ENCODE measurements at regions not wholly inside any gene's neighbourhood (a gene's known extent, or its start where the extent isn't known, plus 50 kb on each side); places are given as distances from the start of the nearest gene placed in this dataset.

DNA sequence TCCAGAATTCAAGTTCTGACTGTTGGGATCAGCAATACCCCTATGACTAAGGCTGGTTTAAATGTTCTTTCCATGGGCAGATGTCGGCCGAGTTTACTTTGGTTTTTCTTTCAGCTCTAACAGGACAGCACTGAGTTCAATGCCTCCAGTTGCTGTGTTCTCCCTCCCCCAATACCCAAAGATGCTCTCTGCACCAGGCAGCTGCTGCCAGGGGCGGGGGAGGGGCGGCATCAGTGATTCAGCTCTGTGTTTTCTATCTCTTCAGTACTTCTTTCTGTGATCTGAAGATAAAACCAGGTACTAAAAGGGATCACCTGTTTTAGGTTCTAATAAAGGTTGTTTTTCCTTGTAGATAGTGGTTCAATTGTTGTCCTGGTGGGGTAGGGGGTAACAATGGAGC lies 576.7 kb upstream of the POT1 start:
- Histone ChIP-seq H3K27ac (ENCODE audit: low read length) (no peak overlapping the region), H3K4me1 (ENCODE audit: control insufficient read depth, insufficient read depth, low read length) (no peaks in the 10 kb centered on the region), H3K27me3 (ENCODE audit: control insufficient read depth, insufficient read depth) (no peaks in the 10 kb centered on the region), H3K4me3 (ENCODE audit: low read length) (no peak overlapping the region), H3K9me3 (ENCODE audit: control insufficient read depth, low read length) (no peaks in the 10 kb centered on the region)
- DNase-seq (no peak), ATAC-seq (no peak)
- 60% methylated on average over 4 of the region's 4 CpGs for WGBS
- intact Hi-C loops (cut with DNase I), result no loop called here

DNA sequence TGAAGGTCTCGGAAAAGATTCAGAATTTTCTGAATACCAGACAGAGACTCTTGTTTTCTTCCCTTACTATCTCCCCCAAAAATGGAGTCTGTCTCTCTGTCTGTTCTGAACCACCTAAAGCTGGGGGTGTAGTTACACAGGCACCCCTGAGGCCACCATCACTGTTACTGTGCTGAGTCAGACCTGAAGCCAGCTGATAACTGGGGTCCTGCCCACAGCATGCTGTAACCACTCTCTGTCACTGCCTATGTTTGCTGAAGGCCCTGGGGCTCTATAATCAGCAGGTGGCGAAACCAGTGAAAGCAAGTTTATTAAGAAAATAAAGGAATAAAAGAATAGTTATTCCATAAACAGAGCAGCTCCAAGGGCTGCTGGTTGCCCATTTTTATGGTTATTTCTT lies 575.2 kb upstream of the POT1 start:
- Histone ChIP-seq H3K27me3 (ENCODE audit: control insufficient read depth, insufficient read depth) (no peaks in the 10 kb centered on the region), H3K9me3 (ENCODE audit: control insufficient read depth, low read length) (no peaks in the 10 kb centered on the region), H3K27ac (ENCODE audit: low read length) (no peak overlapping the region), H3K4me1 (ENCODE audit: control insufficient read depth, insufficient read depth, low read length) (no peaks in the 10 kb centered on the region), H3K4me3 (ENCODE audit: low read length) (no peak overlapping the region)
- 95% methylated on average over 2 of the region's 2 CpGs for WGBS
- no peak for ATAC-seq
- no peak for DNase-seq
- intact Hi-C loops (cut with DNase I), result no loop called here

DNA sequence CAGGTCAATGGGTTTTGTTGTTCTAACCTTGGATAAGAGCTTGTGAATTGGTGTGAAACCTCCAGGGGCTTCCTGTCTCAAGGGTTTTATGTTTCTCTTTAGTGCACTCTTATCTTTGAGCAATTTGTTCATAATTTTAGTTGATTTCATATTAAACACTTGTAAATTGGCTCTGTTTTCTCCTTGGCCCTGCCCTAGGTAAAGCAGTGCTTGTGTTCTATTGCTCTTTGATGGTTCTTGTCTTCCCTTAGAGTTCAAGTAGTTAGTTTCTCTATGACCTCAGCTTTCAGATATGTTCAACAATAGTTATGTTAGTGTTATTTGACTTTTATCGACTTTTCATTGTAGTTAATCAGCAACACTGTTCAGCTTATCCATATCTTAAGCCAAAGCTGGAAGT lies 566.4 kb upstream of the POT1 start:
- ATAC-seq, result no peak
- WGBS, result 62% methylated on average over 1 of the region's 1 CpG

DNA sequence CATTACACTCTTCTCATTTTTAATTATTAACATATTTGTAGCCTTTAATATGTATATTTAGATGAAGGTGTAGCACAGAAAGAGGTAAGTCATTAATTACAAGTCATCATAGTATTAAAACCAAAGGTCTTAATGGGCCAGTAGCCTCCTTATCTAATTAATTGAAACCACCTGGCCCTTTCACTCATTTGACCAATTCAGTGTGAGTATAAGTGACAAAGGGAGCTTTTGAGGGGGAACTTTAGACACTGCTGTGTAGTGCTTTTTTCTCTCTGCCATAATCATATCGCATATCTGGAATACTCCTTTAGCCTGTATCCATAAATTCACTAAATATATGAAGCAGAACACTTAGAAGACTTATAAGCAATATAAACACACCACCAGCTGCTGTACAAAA lies 562.9 kb upstream of the POT1 start:
- H3K27me3 ChIP-seq (ENCODE audit: control insufficient read depth, insufficient read depth), result no peaks in the 10 kb centered on the region
- intact Hi-C loops (cut with DNase I), result no loop called here
- no peak overlapping the region for H3K27ac ChIP-seq (ENCODE audit: low read length)
- H3K4me1 ChIP-seq (ENCODE audit: control insufficient read depth, insufficient read depth, low read length), result no peaks in the 10 kb centered on the region
- DNase-seq (no peak), ATAC-seq (no peak)
- WGBS, result 72% methylated on average over 1 of the region's 1 CpG
- no peak overlapping the region for H3K4me3 ChIP-seq (ENCODE audit: low read length)
- no peaks in the 10 kb centered on the region for H3K9me3 ChIP-seq (ENCODE audit: control insufficient read depth, low read length)

More for the DNA sequence above, 566.4 kb upstream of the POT1 start:
- Histone ChIP-seq H3K27ac (ENCODE audit: low read length) (no peak overlapping the region), H3K4me1 (ENCODE audit: control insufficient read depth, insufficient read depth, low read length) (no peaks in the 10 kb centered on the region), H3K4me3 (ENCODE audit: low read length) (no peak overlapping the region), H3K27me3 (ENCODE audit: control insufficient read depth, insufficient read depth) (no peaks in the 10 kb centered on the region), H3K9me3 (ENCODE audit: control insufficient read depth, low read length) (no peaks in the 10 kb centered on the region)
- DNase-seq, result no peak
- intact Hi-C loops (cut with DNase I), result no loop called here

DNA sequence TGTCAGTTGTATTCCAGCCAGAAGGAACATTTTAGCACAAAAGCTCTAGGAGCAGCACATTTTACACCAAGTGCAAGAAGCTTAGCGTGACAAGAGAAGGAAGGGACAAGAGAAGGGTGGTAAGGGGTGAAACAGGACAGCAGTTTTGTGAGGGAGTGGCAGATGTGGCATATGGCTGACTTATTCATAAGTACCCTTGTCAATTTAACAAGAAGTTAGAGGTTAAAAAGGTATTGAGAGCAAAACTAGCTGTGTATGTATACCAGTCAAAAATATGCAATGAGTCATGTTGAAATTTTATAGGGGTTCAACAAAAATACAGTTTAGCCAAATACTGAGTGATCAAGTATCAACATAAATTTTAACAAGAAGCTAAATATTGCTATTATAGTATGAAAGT lies 561.5 kb upstream of the POT1 start:
- intact Hi-C loops (cut with DNase I), result no loop called here
- Histone ChIP-seq H3K4me3 (ENCODE audit: low read length) (no peak overlapping the region), H3K4me1 (ENCODE audit: control insufficient read depth, insufficient read depth, low read length) (no peaks in the 10 kb centered on the region), H3K27ac (ENCODE audit: low read length) (no peak overlapping the region), H3K27me3 (ENCODE audit: control insufficient read depth, insufficient read depth) (no peaks in the 10 kb centered on the region), H3K9me3 (ENCODE audit: control insufficient read depth, low read length) (no peaks in the 10 kb centered on the region)
- WGBS, result 42% methylated on average over 1 of the region's 1 CpG
- DNase-seq (no peak), ATAC-seq (no peak)

DNA sequence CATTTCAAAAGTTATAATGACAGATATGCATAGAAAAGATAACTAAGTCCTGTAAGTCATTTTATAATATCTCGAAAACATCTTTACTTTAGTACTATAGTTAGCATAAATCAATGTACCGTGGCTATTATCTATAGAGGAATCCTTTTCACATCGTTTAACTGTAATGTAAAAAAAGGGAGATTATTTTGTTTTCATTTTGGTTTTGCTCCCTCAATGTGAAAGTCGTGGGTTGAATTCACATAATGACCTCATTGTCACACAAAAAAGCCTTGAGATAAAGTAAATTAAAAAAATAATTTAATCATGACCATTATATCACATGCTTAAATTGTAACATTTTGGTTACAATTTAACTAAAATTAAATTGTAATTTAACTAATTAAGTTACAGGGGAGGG lies 560.5 kb upstream of the POT1 start:
- Histone ChIP-seq H3K4me1 (ENCODE audit: control insufficient read depth, insufficient read depth, low read length) (no peaks in the 10 kb centered on the region), H3K4me3 (ENCODE audit: low read length) (no peak overlapping the region), H3K27ac (ENCODE audit: low read length) (no peak overlapping the region), H3K27me3 (ENCODE audit: control insufficient read depth, insufficient read depth) (no peaks in the 10 kb centered on the region), H3K9me3 (ENCODE audit: control insufficient read depth, low read length) (no peaks in the 10 kb centered on the region)
- ATAC-seq (no peak), DNase-seq (no peak)
- intact Hi-C loops (cut with DNase I), result no loop called here
- 65% methylated on average over 4 of the region's 4 CpGs for WGBS

DNA sequence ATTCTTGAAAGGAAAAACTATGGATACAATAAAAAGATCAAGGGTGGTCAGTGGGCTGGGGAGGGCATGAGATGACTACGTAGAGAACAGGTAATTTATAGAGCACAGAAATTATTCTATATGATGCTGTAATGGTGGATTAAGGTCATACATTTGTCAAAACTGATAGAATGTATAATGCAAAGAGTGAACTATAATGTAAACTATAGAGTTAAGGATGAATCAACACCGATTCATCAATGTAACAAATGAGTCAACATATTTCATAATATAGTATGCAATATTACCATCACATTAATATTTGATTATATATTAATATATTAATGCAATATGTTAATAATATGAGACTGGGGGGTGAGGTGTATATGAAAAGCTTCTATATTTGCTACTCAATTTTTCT lies 555.6 kb upstream of the POT1 start:
- no peaks in the 10 kb centered on the region for H3K9me3 ChIP-seq (ENCODE audit: control insufficient read depth, low read length)
- H3K4me1 ChIP-seq (ENCODE audit: control insufficient read depth, insufficient read depth, low read length), result no peaks in the 10 kb centered on the region
- 87% methylated on average over 2 of the region's 2 CpGs for WGBS
- no peak overlapping the region for H3K27ac ChIP-seq (ENCODE audit: low read length)
- no peak for ATAC-seq
- H3K4me3 ChIP-seq (ENCODE audit: low read length), result no peak overlapping the region
- DNase-seq, result no peak
- intact Hi-C loops (cut with DNase I), result no loop called here
- no peaks in the 10 kb centered on the region for H3K27me3 ChIP-seq (ENCODE audit: control insufficient read depth, insufficient read depth)

DNA sequence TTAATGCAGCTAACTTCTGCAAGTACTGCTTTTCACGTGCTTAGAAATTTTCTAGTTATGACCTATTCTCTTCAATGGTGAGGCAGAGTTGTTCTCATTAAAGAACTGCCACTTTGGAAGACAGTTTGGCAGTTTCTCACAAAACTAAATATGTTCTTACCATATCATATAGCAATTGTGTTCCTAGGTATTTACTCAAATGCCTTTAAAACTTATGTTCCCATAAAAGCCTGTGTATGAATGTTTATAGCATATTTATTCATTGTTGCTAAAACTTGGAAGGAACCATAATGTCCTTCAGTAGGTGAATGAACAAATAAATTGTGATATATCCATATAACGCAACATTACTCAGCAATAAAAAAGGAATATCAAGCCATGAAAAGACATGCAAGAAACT lies 555.1 kb upstream of the POT1 start:
- no peak for ATAC-seq
- H3K4me1 ChIP-seq (ENCODE audit: control insufficient read depth, insufficient read depth, low read length), result no peaks in the 10 kb centered on the region
- no peaks in the 10 kb centered on the region for H3K9me3 ChIP-seq (ENCODE audit: control insufficient read depth, low read length)
- no peak for DNase-seq
- no peaks in the 10 kb centered on the region for H3K27me3 ChIP-seq (ENCODE audit: control insufficient read depth, insufficient read depth)
- intact Hi-C loops (cut with DNase I), result no loop called here
- H3K27ac ChIP-seq (ENCODE audit: low read length), result no peak overlapping the region
- 85% methylated on average over 2 of the region's 2 CpGs for WGBS
- no peak overlapping the region for H3K4me3 ChIP-seq (ENCODE audit: low read length)

DNA sequence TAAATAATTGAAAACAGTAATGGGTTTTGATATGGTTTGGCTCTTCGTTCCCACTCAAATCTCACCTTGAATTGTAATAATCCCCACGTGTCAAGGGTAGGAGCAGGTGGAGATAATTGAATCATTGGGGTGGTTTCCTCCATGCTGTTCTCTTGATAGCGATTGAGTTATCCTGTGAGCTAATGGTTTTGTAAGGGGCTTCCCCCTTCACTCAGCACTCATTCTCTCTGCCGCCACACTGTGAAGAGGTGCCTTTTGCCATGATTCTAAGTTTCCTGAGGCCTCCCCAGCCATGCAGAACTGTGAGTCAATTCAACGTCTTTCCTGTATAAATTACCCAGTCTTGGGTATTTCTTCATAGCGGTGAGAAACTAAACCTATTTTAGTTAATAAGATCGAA lies 551.7 kb upstream of the POT1 start:
- no peaks in the 10 kb centered on the region for H3K4me1 ChIP-seq (ENCODE audit: control insufficient read depth, insufficient read depth, low read length)
- WGBS, result 82% methylated on average over 7 of the region's 7 CpGs
- intact Hi-C loops (cut with DNase I), result no loop called here
- no peak overlapping the region for H3K4me3 ChIP-seq (ENCODE audit: low read length)
- no peaks in the 10 kb centered on the region for H3K27me3 ChIP-seq (ENCODE audit: control insufficient read depth, insufficient read depth)
- no peak overlapping the region for H3K27ac ChIP-seq (ENCODE audit: low read length)
- DNase-seq (no peak), ATAC-seq (no peak)
- no peaks in the 10 kb centered on the region for H3K9me3 ChIP-seq (ENCODE audit: control insufficient read depth, low read length)

DNA sequence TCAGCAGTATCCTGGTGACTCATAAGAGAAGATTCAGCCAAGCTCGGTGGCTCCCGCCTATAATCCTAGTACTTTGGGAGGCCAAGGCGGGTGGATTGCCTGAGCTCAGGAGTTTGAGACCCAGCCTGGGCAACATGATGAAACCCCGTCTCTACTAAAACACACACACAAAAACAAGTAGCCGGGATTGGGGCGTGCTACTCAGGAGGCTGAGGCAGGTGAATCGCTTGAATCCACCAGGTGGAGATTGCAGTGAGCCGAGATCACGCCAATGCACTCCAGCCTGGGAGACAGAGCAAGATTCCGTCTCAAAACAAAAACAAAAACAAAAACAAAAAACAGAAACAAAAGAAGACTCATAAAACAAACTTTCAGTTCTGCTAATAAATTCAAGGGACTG lies 551.1 kb upstream of the POT1 start:
- no peak for ATAC-seq
- DNase-seq, result no peak
- 91% methylated on average over 10 of the region's 10 CpGs for WGBS
- Histone ChIP-seq H3K4me1 (ENCODE audit: control insufficient read depth, insufficient read depth, low read length) (no peaks in the 10 kb centered on the region), H3K27me3 (ENCODE audit: control insufficient read depth, insufficient read depth) (no peaks in the 10 kb centered on the region), H3K27ac (ENCODE audit: low read length) (no peak overlapping the region), H3K4me3 (ENCODE audit: low read length) (no peak overlapping the region), H3K9me3 (ENCODE audit: control insufficient read depth, low read length) (no peaks in the 10 kb centered on the region)
- intact Hi-C loops (cut with DNase I), result no loop called here

DNA sequence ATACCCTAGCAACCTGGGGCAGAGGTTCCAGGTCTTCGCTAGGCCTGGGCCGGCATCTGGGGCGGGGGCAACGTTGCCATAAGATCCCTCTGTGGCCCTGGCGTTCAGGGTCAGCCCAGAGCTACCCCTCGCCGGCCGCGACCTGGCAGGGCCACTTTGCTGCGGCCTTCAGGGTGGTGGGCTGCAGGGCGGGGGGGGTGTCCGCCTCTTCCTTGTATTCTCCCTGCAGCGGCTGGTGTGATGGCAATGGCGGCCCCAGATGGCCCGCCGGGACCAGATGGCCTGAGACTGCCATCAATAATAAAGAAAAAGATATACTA lies 539.2 kb upstream of the POT1 start:
- ATAC-seq (no peak), DNase-seq (no peak)
- intact Hi-C loops (cut with DNase I), result no loop called here
- H3K27me3 ChIP-seq (ENCODE audit: control insufficient read depth, insufficient read depth), result no peaks in the 10 kb centered on the region
- WGBS, result 95% methylated on average over 16 of the region's 16 CpGs
- H3K9me3 ChIP-seq (ENCODE audit: control insufficient read depth, low read length), result no peaks in the 10 kb centered on the region
- H3K27ac ChIP-seq (ENCODE audit: low read length), result no peak overlapping the region
- H3K4me1 ChIP-seq (ENCODE audit: control insufficient read depth, insufficient read depth, low read length), result no peaks in the 10 kb centered on the region
- no peak overlapping the region for H3K4me3 ChIP-seq (ENCODE audit: low read length)

DNA sequence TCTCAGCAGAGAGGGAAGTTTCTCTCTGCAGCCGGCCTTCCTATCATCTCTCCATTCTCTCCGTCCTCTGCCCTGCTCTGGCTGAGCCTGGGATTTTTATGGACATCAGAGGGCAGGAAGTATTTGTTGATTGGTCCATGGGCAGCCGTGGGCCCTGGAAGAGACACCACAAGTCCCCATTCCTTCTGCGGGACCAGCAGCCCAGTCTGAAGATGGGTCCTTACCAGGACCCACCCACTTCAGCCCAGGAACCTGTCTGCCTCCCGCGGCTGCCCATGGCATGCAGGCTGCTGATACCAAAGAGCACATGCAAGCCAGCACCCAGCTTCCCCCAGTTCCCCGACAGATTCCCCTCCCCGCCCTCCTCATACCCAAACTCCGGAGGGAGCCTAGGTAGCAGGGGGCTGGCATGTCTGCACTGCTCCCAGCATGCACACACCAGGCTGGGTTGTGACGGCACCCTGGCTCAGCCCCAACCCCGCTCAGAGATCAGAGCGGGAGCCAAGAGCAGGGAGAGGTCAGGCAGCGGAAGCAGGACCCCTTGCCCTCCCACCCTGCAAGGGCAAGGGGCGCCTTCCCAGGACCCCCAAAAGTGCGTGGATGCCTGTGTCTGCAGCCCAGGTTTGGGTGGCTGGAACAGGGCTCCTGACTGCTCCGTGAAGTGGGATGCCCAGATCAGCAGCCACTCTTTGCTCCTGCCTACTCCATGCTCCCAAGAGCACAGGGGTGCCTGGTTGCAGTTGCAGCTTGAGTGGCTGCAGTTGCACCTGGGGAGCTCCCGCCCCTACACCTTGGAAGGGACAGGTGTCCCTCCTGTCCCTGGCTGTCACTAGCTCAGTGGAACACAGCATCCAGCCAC lies 538.6 kb upstream of the POT1 start:
- ATAC-seq, result no peak
- Histone ChIP-seq H3K27ac (ENCODE audit: low read length) (no peak overlapping the region), H3K27me3 (ENCODE audit: control insufficient read depth, insufficient read depth) (no peaks in the 10 kb centered on the region), H3K9me3 (ENCODE audit: control insufficient read depth, low read length) (no peaks in the 10 kb centered on the region), H3K4me3 (ENCODE audit: low read length) (no peak overlapping the region), H3K4me1 (ENCODE audit: control insufficient read depth, insufficient read depth, low read length) (no peaks in the 10 kb centered on the region)
- DNase-seq, result peak in 1 of 3 donors; percentile 37
- intact Hi-C loops (cut with DNase I), result no loop called here
- 88% methylated on average over 17 of the region's 17 CpGs for WGBS
